PFSK-1 (cell line): ENCODE measurements at regions not wholly inside any gene's neighbourhood (a gene's known extent, or its start where the extent isn't known, plus 50 kb on each side); places are given as distances from the start of the nearest gene placed in this dataset.

Experiments used
- POLR2AphosphoS5 ChIP-seq: IDR thresholded peaks from 2 replicates; pipeline ENCODE4 v1.6.1; 2012; ENCODE audit warnings: low read depth, mild to moderate bottlenecking, control low read depth, low read length, moderate library complexity
- SIN3A ChIP-seq: IDR thresholded peaks from 2 replicates; pipeline ENCODE4 v1.6.1; 2012; ENCODE audit warnings: mild to moderate bottlenecking, low read length, moderate library complexity, borderline replicate concordance; ENCODE audit not compliant: insufficient read depth
- TF ChIP-seq, protein P1 (sequence below), 2 experiments: IDR thresholded peaks; 2 replicates each; pipeline versions ENCODE4 v1.6.1 to v1.8.0; 2011 to 2012; ENCODE audit warnings: low read depth in 2 of 2, low read length in 2 of 2, control low read depth in 1 of 2, inconsistent platforms in 1 of 2, mild to moderate bottlenecking in 1 of 2, moderate library complexity in 1 of 2; ENCODE audit not compliant: insufficient read depth in 1 of 2

DNA sequence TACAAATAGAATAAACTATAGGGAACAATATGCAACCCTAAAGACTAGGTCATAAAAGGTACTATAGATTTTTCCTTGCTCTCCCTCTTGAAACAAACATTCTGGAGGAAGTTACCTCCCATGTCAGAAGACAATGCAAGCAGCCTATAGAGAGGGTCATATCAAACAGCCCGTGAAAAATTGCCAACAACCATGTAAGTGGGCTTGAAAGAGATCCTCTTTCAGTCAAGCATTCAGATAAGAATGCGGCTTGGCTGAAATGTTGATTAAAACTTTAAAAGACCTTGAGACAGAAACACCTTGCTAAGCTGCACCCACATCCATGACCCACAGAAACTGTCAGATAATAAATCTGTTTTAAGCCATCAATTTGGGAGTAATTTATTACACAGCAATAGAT is 526.6 kb upstream of the GHITM start:
- no peak for TF ChIP-seq POLR2AphosphoS5
- TF ChIP-seq, protein P1, sequence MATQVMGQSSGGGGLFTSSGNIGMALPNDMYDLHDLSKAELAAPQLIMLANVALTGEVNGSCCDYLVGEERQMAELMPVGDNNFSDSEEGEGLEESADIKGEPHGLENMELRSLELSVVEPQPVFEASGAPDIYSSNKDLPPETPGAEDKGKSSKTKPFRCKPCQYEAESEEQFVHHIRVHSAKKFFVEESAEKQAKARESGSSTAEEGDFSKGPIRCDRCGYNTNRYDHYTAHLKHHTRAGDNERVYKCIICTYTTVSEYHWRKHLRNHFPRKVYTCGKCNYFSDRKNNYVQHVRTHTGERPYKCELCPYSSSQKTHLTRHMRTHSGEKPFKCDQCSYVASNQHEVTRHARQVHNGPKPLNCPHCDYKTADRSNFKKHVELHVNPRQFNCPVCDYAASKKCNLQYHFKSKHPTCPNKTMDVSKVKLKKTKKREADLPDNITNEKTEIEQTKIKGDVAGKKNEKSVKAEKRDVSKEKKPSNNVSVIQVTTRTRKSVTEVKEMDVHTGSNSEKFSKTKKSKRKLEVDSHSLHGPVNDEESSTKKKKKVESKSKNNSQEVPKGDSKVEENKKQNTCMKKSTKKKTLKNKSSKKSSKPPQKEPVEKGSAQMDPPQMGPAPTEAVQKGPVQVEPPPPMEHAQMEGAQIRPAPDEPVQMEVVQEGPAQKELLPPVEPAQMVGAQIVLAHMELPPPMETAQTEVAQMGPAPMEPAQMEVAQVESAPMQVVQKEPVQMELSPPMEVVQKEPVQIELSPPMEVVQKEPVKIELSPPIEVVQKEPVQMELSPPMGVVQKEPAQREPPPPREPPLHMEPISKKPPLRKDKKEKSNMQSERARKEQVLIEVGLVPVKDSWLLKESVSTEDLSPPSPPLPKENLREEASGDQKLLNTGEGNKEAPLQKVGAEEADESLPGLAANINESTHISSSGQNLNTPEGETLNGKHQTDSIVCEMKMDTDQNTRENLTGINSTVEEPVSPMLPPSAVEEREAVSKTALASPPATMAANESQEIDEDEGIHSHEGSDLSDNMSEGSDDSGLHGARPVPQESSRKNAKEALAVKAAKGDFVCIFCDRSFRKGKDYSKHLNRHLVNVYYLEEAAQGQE (IDR thresholded peaks at IDR 0.05; ENCODE audit: insufficient read depth in 1 of 2, low read depth in 2 of 2, low read length in 2 of 2) = no peak
- TF ChIP-seq SIN3A = no peak
